IMR-90 (cell line): ENCODE measurements at regions not wholly inside any gene's neighbourhood (a gene's known extent, or its start where the extent isn't known, plus 50 kb on each side); places are given as distances from the start of the nearest gene placed in this dataset.

Experiments
- ATAC-seq: fragments of 200-7000 bp; cut with Tn5 transposase; 2 replicates; pipeline ENCODE4 v1.9.1; 2020; ENCODE audit warnings: low read depth, mild to moderate bottlenecking, moderate library complexity
- BruUV-seq: library from RNA; stranded (reverse); fragments of 400-500 nt; replicated peaks from 2 replicates; lab custom pipeline; 2021; lab: Mats Ljungman, UMichigan
- CTCF ChIA-PET: fragments of 300-600 bp; formaldehyde crosslinking; extraction: SDS; loops from one replicate; lab custom pipeline; 2021; ENCODE audit warnings: antibody characterized with exemption; lab: Yijun Ruan, JAX
- POLR2A ChIA-PET: fragments of 300-600 bp; sonication (Branson Sonifier 250); formaldehyde crosslinking; loops from one replicate; lab custom pipeline; 2022; ENCODE audit warnings: antibody characterized with exemption; ENCODE audit not compliant: unreplicated experiment; lab: Charles Lee
- DNase-seq: peaks from one replicate; pipeline ENCODE4 v3.0.0; 2013
- H2AFZ ChIP-seq: replicated peaks from 2 replicates; pipeline ENCODE3; 2013; ENCODE audit warnings: low read length, mild to moderate bottlenecking; ENCODE audit not compliant: poor library complexity
- H2AK5ac ChIP-seq: 2 replicates; pipeline ENCODE4 v1.6.1; 2013; ENCODE audit warnings: low read depth, low read length, inconsistent platforms
- H2AK9ac ChIP-seq: replicated peaks from 2 replicates; pipeline ENCODE3; 2013; ENCODE audit warnings: mild to moderate bottlenecking, low read depth, low read length, moderate library complexity; ENCODE audit not compliant: poor library complexity
- H2BK120ac ChIP-seq: 2 replicates; pipeline ENCODE4 v1.6.1; 2013; ENCODE audit warnings: low read depth, low read length, inconsistent platforms
- H2BK15ac ChIP-seq: 3 replicates; pipeline ENCODE4 v1.6.1; 2013; ENCODE audit warnings: low read depth, low read length, inconsistent platforms
- H2BK20ac ChIP-seq: 2 replicates; pipeline ENCODE4 v1.6.1; 2013; ENCODE audit warnings: low read depth, mild to moderate bottlenecking, inconsistent platforms, low read length, moderate library complexity
- H2BK5ac ChIP-seq: 2 replicates; pipeline ENCODE4 v1.6.1; 2013; ENCODE audit warnings: mild to moderate bottlenecking, low read depth, low read length, inconsistent platforms; ENCODE audit not compliant: poor library complexity, severe bottlenecking
- H3K14ac ChIP-seq: replicated peaks from 2 replicates; pipeline ENCODE4 v1.6.1; 2013; ENCODE audit warnings: low read depth, low read length, inconsistent platforms
- H3K18ac ChIP-seq: 2 replicates; pipeline ENCODE4 v1.6.1; 2013; ENCODE audit warnings: low read depth, low read length, control low read depth
- H3K23ac ChIP-seq: 2 replicates; pipeline ENCODE4 v1.6.1; 2013; ENCODE audit warnings: low read depth, low read length, inconsistent platforms
- H3K27ac ChIP-seq: 2 replicates; pipeline ENCODE4 v1.5.1; 2013; ENCODE audit warnings: mild to moderate bottlenecking, control low read depth, low read length; ENCODE audit not compliant: insufficient read depth
- H3K27me3 ChIP-seq: 2 replicates; pipeline ENCODE4 v1.6.1; 2013; ENCODE audit warnings: low read length; ENCODE audit not compliant: control insufficient read depth, insufficient read depth
- H3K36me3 ChIP-seq: 2 replicates; pipeline ENCODE4 v1.6.1; 2013; ENCODE audit warnings: low read length, mixed read lengths; ENCODE audit not compliant: control insufficient read depth, insufficient read depth
- H3K4ac ChIP-seq: 2 replicates; pipeline ENCODE4 v1.6.1; 2013; ENCODE audit warnings: low read depth, low read length, inconsistent platforms
- H3K4me1 ChIP-seq: 2 replicates; pipeline ENCODE4 v1.6.1; 2013; ENCODE audit warnings: low read length, mixed read lengths; ENCODE audit not compliant: control insufficient read depth, insufficient read depth
- H3K4me2 ChIP-seq: 2 replicates; pipeline ENCODE4 v1.6.1; 2013; ENCODE audit warnings: low read depth, mild to moderate bottlenecking, control low read depth, low read length, moderate library complexity
- H3K4me3 ChIP-seq: 2 replicates; pipeline ENCODE4 v1.5.1; 2013; ENCODE audit warnings: low read depth, mild to moderate bottlenecking, control low read depth, low read length, moderate library complexity; ENCODE audit not compliant: insufficient read depth
- H3K56ac ChIP-seq: 2 replicates; pipeline ENCODE4 v1.6.1; 2013; ENCODE audit warnings: low read length, inconsistent platforms; ENCODE audit not compliant: insufficient read depth; ENCODE audit errors: extremely low read depth
- H3K79me1 ChIP-seq, 2 experiments: 2 replicates each; pipeline ENCODE4 v1.6.1; 2013; ENCODE audit warnings: low read length in 2 of 2, inconsistent platforms in 1 of 2, low read depth in 1 of 2
- H3K9ac ChIP-seq: 2 replicates; pipeline ENCODE4 v1.6.1; 2013; ENCODE audit warnings: low read depth, low read length, control low read depth
- H3K9me1 ChIP-seq: 2 replicates; pipeline ENCODE4 v1.6.1; 2013; ENCODE audit warnings: low read length, inconsistent platforms; ENCODE audit not compliant: insufficient read depth
- H3K9me3 ChIP-seq: 2 replicates; pipeline ENCODE4 v1.6.1; 2013; ENCODE audit warnings: low read length; ENCODE audit not compliant: control insufficient read depth, insufficient read depth
- H4K20me1 ChIP-seq: 2 replicates; pipeline ENCODE4 v1.6.1; 2013; ENCODE audit warnings: low read length, inconsistent platforms; ENCODE audit not compliant: insufficient read depth
- H4K5ac ChIP-seq: 2 replicates; pipeline ENCODE4 v1.6.1; 2013; ENCODE audit warnings: mild to moderate bottlenecking, low read depth, low read length, control low read depth
- H4K8ac ChIP-seq, 2 experiments: 2 replicates each; pipeline ENCODE4 v1.6.1; 2013; ENCODE audit warnings: low read depth in 2 of 2, low read length in 2 of 2, control low read depth in 1 of 2, inconsistent platforms in 1 of 2
- H4K91ac ChIP-seq: 2 replicates; pipeline ENCODE4 v1.6.1; 2013; ENCODE audit warnings: low read depth, low read length, inconsistent platforms; ENCODE audit not compliant: insufficient read depth
- BHLHE40 ChIP-seq: fragments of 150-350 bp; IDR thresholded peaks from 2 replicates; pipeline ENCODE4 v1.6.1; 2016; ENCODE audit warnings: mild to moderate bottlenecking, low read depth, low read length
- CHD1 ChIP-seq: IDR thresholded peaks from 2 replicates; pipeline ENCODE4 v1.6.1; 2012; ENCODE audit warnings: low read depth, low read length, improper control_type of control experiment
- CTCF ChIP-seq: conservative IDR thresholded peaks from 2 replicates; pipeline ENCODE4 v1.5.1; 2012; ENCODE audit warnings: mild to moderate bottlenecking, low read depth, low read length, improper control_type of control experiment
- POLR2A ChIP-seq: IDR thresholded peaks from 2 replicates; pipeline ENCODE4 v1.6.1; 2012; ENCODE audit warnings: mild to moderate bottlenecking, low read depth, low read length
- SMC3 ChIP-seq: fragments of 150-350 bp; IDR thresholded peaks from 2 replicates; pipeline ENCODE4 v1.6.1; 2016; ENCODE audit warnings: low read depth, mild to moderate bottlenecking, antibody characterized with exemption, low read length, moderate library complexity
- WGBS, 2 experiments: methylation state at CpG; one replicate each; pipeline versions ENCODE4 v1.1.5 to v1.1.7; 2013; ENCODE audit warnings: missing lambda C conversion rate in 2 of 2; ENCODE audit not compliant: insufficient read length in 1 of 2; ENCODE audit errors: extremely low coverage in 2 of 2; 5-methylcytosine and 5-hydroxymethylcytosine counted together
- dilution Hi-C: fragments of 300-500 bp; cut with HindIII; formaldehyde crosslinking; loops from one replicate; pipeline ENCODE4 v1.14.3; 2018; ENCODE audit warnings: low sequenced_read_pairs; ENCODE audit not compliant: unreplicated experiment
- in situ Hi-C: fragments of 300-500 bp; cut with MboI; formaldehyde crosslinking; loops from 3 replicates; pipeline ENCODE4 v1.14.3; 2019; ENCODE audit warnings: low sequenced_read_pairs, inconsistent platforms, mixed read lengths
- intact Hi-C: fragments of 100-400 bp; cut with micrococcal nuclease; formaldehyde crosslinking; loops from 2 replicates; pipeline ENCODE4 v1.10.0; 2022
- TF ChIP-seq, protein P1 (sequence below): fragments of 150-350 bp; IDR thresholded peaks from 2 replicates; pipeline ENCODE4 v1.6.1; 2016; ENCODE audit warnings: low read depth, mild to moderate bottlenecking, low read length, moderate library complexity, borderline replicate concordance

DNA sequence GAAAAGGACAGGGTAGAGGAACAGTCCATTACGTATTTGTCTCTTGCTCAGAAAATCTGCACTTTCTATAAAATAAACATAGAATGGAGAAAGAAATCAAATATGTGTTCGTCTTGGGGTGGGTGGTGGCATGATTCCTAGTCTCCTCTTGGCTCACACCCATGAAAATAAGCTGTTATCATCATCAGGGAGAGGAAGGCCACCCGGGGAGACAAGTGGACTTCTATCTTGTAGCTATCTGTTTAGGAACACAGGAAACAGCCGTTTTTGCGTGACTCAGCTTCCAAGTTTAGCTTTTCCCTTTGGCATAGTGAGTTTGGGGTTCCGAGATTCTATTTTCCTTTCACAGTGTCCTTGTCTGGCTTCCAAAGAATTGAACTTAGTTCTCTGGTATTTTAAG lies 622.3 kb downstream of the PTPRU start:
- H4K91ac ChIP-seq = no peak overlapping the region
- H3K9ac ChIP-seq = no peak overlapping the region
- H3K4me3 ChIP-seq = no peak overlapping the region
- TF ChIP-seq CHD1 = no peak
- TF ChIP-seq, protein P1, sequence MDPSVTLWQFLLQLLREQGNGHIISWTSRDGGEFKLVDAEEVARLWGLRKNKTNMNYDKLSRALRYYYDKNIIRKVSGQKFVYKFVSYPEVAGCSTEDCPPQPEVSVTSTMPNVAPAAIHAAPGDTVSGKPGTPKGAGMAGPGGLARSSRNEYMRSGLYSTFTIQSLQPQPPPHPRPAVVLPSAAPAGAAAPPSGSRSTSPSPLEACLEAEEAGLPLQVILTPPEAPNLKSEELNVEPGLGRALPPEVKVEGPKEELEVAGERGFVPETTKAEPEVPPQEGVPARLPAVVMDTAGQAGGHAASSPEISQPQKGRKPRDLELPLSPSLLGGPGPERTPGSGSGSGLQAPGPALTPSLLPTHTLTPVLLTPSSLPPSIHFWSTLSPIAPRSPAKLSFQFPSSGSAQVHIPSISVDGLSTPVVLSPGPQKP = no peak
- TF ChIP-seq POLR2A = no peak
- no peak for TF ChIP-seq SMC3
- no peak for TF ChIP-seq BHLHE40
- no peak for TF ChIP-seq CTCF
- no peak overlapping the region for H3K56ac ChIP-seq
- H3K18ac ChIP-seq = no peak overlapping the region
- ATAC-seq (no peak), DNase-seq (no peak)
- H3K27me3 ChIP-seq = peaks cover 3% of the 10 kb centered on the region; the same call in 1 of the 2 replicates
- H3K79me1 ChIP-seq = no peaks in the 10 kb centered on the region
- H3K4me2 ChIP-seq = no peak overlapping the region
- H2AK9ac ChIP-seq = no peak overlapping the region
- H2BK15ac ChIP-seq = no peak overlapping the region
- H3K4ac ChIP-seq = no peak overlapping the region
- H3K14ac ChIP-seq = no peak overlapping the region
- H4K5ac ChIP-seq = no peak overlapping the region
- WGBS, 2 experiments = 20% methylated on average over 1 of the region's 6 CpGs; no CpG with 5 or more reads in 1 of the 2 experiments
- no peaks in the 10 kb centered on the region for H3K4me1 ChIP-seq
- intact Hi-C loops (no loop called here), dilution Hi-C loops (no loop called here), in situ Hi-C loops (no loop called here)
- no peak overlapping the region for H2BK20ac ChIP-seq
- H4K8ac ChIP-seq = no peak overlapping the region
- no peaks in the 10 kb centered on the region for H3K9me1 ChIP-seq
- no peak overlapping the region for H3K23ac ChIP-seq
- ChIA-PET POLR2A (no interaction called here), CTCF (no interaction called here)
- H3K36me3 ChIP-seq = no peaks in the 10 kb centered on the region
- H2BK5ac ChIP-seq = no peak overlapping the region
- no peak overlapping the region for H2AK5ac ChIP-seq
- no TSS peak for BruUV-seq
- H2BK120ac ChIP-seq = no peak overlapping the region
- H2AFZ ChIP-seq = no peak overlapping the region
- peaks cover 2% of the 10 kb centered on the region; the same call in 1 of the 2 replicates for H3K9me3 ChIP-seq
- H4K20me1 ChIP-seq = no peaks in the 10 kb centered on the region
- H3K27ac ChIP-seq = no peak overlapping the region
